Stimulated activated CD4-positive, alpha-beta T cell treated with anti-CD3 and anti-CD28 coated beads, TNF-alpha, amount 100 ng/mL, for 24 hours (primary cell): ENCODE measurements at regions not wholly inside any gene's neighbourhood (a gene's known extent, or its start where the extent isn't known, plus 50 kb on each side); places are given as distances from the start of the nearest gene placed in this dataset.
"Not testable (repeated sequence)": the region's sequence is repeated elsewhere in the genome, so short reads cannot be mapped to it uniquely, and the experiment has no call there.

Experiments
- DNase-seq, 3 experiments: peaks; one replicate each; pipeline ENCODE4 v3.0.0-alpha.2; 2020; ENCODE audit warnings: low read depth in 3 of 3

DNA sequence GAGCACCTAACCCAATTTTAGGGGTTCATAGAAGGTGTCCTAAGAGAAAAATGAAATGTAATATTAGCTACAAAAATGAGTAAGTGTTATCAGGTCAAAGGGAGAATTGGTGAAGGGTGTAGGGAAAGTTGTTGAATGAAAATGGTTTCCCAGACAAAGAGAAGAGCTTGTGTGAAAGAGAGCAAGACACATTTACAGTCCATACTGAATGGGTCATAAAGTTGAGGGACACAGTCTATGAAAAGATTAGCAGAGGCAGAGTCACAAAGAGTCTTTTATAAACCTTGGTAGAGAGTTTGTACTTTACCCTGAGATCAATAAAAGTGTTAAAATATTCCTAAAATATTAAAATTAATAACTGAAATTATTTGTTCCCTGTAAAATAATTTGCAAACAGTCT lies 759.4 kb downstream of the DIAPH3 start:
- no peak for DNase-seq

DNA sequence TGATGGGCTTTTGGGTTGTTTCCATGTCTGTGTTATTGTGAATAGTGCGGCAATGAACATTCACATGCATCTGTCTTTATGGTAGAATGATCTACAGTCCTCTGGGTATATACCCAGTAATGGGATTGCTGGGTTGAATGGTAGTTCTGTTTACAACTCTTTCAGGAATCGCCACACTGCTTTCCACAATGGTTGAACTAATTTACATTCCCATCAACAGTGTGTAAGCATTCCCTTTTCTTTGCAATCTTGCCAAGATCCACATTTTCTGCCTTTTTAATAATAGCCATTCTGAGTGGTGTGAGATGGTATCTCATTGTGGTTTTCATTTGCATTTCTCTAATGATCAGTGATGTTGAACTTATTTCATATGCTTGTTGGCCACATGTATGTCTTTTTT lies 756.5 kb downstream of the DIAPH3 start:
- DNase-seq, result not testable (repeated sequence)

DNA sequence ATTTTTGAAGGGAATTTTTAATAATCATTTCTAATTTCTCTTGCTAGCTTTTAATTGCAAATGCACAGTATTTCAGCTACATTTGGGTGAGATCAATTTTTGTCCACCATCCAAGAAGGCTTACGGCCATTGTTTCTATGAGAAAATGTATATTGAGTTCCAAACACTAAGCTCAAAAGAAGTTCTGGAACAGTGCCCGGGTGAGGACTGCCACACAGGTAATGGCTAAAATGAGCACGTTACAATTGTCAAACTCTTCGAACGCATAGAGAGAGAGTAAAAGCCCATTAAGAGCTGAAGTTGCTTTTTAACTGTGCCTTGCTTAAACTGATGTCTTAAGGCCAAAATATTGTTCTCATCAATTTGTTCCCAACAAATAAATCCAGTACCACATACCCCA lies 755.0 kb downstream of the DIAPH3 start:
- DNase-seq, result no peak

DNA sequence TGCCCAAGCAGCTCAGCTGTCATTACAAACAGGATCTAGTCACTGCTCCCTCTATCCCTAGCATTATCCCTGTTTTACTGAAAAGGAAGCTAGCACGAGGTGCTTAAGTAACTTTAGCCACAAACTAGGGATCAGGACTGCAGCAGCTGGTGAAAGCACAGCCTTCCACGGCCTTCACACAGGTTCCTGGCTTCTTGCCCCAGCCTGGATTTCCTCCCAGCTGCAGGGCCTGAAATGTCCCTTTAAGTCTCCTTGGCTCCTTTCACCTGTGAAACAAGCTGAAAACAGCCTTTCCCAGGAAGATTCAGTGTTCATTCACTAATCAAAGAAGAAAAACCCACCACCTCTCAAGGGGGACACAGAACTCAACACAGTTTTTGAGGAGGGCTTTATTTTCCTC lies 754.5 kb downstream of the DIAPH3 start:
- no peak for DNase-seq

DNA sequence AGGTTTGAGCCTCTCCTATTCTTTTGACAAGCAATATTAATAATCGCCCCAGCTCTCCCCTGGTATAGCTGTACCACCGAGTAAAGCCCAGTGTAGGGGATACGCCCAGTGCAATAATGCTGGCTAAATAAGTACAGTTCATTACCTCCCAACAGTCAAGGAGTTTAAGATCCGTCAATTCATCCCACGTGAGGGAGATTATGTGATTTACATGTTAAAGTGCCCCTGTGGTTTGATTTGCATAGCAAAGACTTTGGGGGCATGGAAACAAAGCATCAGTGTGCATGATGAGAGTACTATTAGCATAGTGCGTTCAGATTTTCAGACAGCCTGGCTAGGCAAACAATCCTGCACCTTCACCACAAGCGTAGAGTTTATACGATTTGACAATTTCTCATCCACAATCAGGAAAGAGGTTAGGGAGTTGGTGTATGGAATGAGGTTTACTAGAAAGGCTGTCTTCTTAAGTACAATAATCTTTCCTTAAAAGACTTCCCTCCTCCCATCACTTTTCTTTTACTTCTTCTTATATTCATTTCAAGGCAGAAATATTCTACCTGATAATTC lies 754.0 kb downstream of the DIAPH3 start:
- no peak for DNase-seq

DNA sequence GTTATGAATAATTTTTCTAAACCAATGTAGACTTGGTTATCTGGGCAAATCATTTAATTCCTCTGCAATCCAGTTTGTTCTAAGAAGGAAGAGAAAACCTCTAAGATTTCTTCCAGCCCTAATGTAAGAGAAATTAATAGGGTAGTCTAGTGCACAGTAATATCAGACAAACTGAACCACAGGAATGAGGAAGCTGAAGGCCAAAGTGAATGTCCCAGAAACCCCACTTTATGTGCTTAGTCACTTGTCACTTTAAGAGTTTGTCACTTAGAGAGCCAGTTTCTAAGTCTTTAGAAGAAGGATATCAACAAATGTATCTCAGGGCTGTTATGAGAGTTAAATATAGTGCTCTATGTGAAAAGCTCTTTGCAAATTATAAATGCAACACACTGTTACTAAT lies 750.6 kb downstream of the DIAPH3 start:
- no peak for DNase-seq

DNA sequence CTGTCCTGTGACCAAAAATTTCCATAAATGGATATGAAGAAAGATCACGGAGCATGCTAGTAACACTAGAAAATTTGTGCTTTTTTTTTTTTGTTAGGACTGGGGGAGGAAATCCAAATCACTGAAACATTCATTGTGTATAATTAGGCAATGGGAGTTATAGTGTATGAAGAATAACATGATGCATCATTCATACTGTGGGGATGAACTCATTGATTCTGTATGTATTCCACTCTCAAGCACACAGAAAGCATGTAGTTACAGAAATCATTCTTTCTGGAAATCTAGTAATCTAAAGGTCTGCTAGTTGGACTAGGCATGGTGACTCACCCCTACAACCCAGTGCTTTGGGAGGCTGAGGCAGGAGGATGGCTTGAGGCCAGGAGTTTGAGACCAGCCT lies 749.7 kb downstream of the DIAPH3 start:
- no peak for DNase-seq

DNA sequence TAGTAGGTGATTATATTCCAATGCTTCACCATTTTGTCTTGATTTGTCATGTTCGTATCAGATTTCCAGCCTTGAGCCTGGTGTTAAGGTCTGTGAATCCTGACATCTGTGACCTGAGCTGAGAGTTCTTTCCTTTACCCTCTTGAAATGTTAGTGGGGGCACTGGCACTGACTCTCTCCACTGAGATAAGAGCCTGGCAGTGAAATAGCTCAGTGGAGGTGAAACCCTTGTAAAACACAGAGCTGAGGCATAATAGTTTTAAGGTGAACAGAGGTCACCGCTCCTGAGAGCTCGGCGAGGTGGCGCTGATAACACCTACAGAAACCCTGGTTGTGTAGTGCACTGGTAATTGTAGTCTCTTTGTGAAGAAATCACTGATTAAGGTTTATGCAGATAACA lies 748.2 kb downstream of the DIAPH3 start:
- DNase-seq, result no peak

DNA sequence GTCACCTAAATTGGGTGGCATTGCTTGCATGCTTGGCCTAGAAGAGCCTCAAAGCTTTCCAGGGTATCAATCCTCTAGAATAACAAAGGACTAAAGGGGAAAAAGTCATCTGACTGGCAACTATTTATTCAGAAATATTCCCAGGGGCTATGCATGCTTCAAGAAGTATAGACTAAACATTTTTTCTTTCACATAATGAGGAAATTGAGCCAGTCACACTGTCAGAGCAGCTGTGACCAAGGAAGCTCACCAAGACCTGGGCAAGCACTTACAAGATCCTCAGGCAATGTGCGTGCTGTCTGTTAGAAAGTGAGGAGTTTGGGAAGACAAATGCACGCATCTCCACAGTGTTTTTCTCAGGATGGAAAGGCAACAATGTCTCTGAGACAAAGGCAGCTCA lies 747.2 kb downstream of the DIAPH3 start:
- no peak for DNase-seq

DNA sequence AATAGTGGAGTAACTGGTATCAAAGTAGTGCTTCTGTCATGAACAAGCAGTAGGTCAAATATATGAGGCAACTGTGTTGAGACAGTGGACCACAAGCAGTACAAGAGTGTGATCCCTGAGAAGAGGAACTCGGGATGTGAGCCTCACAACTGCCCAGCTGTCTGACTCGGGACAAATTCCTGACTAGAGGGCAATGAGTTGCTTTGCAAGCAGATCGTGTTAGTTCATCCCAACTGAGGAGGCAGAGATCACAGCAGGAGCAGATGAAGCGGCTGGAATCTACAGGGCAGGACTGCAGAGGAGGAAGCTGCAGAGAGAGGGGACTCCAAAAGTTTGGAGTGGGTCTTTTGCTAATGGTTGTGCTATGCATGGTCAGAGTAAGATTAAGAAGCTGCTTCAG lies 741.1 kb downstream of the DIAPH3 start:
- no peak for DNase-seq

DNA sequence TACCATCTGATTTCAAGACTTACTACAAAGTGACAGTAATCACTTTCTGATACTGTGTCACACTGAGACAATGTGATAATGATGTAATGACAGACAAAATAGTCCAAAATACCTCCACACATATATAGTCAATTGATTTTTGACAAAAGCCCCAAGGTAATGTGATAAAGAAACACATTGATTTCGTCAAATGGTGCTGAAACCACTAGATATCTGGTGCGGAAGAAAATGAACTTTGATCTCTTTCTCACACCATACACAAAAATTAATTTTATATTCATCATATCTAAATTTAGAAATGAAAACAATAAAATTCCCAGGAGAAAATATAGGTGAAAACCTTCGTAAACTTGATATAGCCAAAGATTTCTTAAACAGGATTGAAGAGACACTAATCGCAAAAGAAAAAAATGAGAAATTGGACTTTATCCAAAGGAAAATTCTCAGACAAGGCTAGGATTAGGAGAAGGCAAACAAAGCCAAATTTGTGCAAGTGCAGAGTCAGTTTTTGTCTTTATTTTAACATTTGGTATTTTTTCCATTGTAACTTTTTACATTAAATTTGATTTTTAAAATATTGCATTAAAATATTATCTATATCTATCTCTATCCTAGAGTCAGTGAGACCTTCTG lies 739.9 kb downstream of the DIAPH3 start:
- no peak for DNase-seq

DNA sequence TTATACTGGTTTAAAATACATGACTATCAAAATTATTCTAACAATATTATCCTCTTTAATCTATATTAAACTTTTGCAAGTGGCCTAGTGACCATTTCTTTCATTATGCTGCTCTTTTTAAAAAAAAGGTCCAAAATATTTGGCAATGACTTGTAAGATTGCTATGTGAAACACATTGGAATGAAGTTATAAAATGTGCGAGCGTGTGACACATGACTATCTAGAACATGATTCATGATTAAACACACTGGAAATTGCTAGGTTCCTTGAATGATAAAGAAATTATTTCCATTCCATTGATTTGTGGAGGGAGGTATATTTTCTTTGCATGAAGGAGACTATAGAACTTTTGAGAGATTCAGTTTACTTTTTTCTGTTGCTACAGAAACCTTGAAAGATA lies 739.1 kb downstream of the DIAPH3 start:
- DNase-seq, result no peak

DNA sequence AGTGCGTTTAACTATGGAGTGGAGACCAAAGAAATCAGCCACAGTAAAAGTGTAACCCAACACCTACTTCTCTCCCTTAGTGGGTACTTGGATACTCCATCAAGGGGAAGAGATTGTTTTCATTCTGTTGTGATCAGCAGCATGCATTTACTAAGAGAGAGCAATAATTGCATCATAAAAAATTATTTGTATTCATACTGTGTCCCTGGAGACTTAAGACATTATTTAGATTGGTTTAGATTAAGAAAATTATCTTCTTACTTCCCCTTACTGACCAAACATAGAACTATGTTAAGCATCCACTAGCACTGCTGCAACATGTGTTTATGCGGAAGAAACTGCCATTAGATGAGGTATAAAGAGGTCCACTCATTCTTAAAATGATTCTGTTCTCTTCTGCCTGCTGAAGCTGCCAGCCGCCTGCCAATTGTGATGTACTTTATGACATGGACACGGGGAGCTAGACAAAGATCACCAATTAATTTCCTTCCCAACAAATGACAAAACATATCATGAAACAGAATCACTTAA lies 738.5 kb downstream of the DIAPH3 start:
- DNase-seq, result no peak

DNA sequence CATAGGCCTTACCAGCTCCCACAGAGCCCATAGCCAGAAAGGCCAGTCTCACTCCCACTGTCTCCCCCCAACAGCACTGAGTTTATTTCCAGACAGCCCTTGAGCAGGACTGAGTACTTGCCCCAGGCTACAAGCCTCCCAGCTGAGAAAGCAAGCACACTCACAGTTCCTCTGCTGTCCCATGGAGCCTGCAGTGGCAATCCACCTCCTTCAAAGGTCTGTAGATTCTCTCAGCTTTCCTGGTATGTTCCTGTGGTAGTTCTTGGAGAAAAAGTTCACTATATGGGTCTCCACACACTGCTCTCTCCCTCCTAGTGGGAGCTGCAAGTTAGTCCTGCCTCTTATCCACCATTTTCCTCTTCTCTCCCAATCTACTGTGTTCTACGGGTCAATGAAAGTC lies 728.7 kb downstream of the DIAPH3 start:
- no peak for DNase-seq

DNA sequence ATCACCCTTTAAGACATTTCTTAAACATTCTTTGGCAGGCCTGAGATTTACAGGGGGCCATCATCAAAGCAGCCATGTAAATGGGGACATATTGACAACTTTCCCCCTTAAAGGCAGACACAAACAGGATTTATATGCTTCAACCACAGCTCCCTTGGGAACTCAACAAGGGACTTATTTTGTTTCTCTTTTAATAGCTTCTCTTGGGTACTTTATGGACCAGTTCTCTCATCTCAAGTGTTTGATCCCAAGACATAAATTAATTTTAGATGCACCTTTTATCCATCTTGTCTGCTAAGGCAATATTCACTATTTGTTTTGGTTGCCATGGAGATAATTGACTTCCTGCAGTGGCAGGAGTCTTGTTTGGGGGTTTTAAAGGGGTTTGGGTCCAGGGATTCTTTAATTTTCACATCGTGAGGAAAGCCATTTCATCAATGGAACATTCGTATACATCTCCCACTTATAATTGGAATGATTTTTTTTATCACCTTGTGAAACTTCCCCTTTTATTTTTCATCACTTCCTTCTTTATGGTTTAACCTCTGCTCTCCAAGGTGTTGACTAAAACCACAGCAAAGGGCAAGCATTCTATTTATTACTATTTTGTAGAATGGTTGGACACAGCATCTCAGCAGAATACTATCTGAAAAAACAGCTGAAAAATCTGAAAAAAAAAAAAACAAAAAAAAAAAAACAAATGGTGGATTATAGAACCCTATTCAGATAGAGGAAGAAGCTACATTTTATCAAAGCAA lies 726.0 kb downstream of the DIAPH3 start:
- DNase-seq, result no peak

DNA sequence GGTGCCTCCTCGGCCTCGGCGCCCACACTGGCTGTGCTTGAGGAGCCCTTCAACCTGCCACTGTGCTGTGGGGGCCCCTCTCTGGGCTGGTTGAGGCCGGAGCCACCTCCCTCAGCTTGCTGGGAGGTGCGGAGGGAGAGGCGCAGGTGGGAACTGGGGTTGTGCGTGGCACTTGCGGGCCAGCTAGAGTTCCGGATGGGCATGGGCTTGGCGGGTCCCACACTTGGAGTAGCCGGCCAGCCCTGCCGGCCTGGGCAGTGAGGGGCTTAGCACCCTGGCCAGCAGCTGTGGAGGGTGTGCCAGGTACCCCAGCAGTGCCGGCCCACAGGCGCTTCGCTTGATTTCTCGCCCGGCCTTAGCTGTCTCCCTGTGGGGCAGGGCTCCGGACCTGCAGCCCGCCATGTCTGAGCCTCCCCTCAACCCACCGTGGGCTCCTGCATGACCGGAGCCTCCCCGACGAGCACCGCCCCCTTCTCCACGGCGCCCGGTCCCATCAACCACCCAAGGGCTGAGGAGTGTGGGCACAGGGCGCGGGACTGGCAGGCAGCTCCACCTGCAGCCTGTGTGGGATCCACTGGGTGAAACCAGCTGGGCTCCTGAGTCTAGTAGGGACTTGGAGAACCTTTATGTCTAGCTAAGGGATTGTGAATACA lies 723.8 kb downstream of the DIAPH3 start:
- DNase-seq, result no peak

DNA sequence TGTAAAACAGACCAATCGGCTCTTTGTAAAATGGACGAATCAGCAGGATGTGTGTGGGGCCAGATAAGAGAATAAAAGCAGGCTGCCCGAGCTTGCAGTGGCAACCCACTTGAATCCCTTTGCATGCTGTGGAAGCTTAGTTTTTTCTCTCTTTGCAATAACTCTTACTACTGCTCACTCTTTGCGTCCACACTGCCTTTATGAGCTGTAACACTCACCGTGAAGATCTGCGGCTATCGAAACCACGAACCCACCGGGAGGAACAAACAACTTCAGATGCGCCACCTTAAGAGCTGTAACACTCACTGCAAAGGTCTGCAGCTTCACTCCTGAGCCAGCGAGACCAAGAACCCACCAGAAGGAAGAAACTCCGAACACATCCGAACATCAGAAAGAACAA lies 722.7 kb downstream of the DIAPH3 start:
- not testable (repeated sequence) for DNase-seq

DNA sequence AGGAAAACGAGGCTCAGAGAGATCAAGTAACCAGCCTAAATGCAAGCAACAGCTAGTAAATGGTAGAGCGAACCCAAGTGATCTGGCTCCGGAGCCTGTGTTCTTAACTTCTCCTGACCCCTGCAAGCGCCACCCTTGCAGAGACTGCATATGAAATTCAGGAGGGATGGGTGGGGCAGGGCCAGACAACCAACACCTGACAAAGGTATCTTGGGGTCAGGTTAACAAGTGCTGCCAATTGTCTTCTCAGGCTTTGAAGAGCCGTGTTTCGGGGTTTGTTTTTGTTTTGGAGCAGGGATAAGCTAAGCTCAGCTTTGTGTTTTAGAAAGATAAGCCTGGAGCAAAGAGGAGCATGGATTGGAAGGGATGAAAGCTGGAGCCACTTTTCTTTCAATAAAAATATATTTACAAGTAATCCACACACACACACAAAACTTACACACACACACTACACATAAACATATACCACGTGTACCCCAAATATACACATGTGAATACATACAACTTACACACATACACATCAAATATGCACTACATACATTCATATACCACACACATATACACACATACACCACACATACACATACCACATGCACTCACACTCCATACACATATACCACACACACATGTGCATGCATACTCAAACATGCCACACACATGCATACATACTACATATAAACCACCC lies 722.0 kb downstream of the DIAPH3 start:
- no peak for DNase-seq

DNA sequence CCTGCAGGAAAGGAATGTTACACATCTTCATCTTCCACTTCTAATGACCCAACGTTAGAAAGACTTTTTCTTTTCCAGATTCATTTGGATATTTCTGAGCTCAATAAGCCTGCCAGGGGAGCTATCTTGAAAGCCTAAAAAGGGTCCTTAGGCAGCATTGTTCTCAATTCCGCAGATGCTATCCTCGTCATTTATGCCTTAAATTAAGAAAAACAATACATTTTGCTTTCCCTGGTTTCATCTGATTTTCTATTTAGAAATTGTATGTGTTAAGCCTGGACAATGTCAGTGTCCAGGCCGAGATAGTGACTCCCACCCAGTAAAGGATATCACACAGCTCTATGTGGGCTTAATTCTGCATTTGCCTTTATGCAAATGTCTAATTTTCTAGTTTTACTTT lies 721.3 kb downstream of the DIAPH3 start:
- no peak for DNase-seq

DNA sequence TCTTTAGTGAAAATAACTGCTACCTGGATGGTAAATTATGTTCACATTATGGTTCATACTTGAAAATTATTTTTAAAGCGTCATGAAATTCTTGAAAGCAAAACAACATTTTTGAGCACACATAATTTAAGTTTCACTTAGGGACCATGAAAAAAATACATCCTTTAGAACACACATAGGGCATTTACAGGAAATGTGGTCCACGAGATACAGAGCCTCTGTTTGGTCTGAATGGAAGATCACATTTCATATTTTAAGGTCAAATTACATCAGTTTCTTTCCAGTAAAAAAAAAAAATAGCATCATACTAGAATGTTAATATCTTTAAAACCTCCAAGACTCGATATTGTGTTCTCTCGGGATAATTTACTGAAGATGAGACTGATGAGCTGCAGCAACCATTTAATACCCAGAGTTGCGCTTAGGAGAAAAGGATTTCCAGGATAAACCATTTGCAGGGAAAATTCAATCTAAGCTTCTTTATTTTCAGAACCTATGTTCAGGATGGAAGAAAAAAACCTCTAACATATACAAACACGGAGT lies 720.7 kb downstream of the DIAPH3 start:
- DNase-seq, result no peak

DNA sequence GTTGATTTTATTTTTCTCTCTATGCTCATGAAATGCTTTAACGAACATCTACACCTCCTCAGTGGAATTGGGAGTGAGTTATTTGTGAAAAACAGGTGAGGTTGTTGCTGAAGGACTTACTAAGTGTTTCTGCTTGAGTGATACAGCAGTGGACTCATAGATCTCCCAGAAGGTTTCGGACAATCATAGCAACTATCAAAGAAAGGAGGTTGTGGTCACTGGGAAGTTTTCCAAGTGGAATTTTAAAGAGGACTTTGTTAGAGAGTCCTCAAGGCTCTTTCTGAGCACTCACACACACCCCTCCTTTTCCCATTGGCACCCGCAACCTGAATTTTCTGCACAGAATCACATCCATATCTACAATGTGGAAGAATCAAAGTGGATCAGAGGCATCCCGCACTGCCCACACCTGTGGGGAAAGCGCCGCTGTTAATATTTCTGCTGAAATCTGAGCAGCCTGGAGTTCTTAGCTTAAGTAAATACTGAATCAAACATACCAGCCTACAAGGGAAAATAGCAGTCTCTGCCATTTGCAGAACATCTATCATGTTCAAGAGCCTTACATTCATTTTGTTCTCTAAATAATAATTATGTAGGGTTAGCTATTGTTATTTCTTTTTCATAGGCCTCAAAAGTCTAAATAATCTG lies 719.4 kb downstream of the DIAPH3 start:
- DNase-seq, result no peak
